ENCODE measurements at regions not wholly inside any gene's neighbourhood (a gene's known extent, or its start where the extent isn't known, plus 50 kb on each side); places are given as distances from the start of the nearest gene placed in this dataset.

DNA sequence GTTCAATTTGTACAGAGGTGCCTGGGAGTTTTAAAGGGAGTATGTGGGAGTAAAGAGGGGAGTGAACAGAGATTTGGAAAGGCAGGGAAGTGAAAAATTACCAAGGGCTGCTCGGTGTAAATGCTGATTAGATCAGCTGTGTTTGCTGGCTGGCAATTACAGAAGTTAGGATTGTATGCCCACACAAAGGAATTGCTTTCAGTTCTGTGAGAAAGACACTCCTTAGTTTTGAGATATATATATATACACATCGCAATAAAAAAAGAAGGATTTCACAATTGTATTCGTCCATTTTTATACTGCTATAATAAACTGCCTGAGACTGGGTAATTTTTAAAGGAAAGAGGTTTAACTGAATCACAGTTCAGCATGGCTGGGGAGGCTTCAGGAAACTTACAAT, 196.3 kb downstream of the SLITRK5 start:
- TF ChIP-seq, protein P1, sequence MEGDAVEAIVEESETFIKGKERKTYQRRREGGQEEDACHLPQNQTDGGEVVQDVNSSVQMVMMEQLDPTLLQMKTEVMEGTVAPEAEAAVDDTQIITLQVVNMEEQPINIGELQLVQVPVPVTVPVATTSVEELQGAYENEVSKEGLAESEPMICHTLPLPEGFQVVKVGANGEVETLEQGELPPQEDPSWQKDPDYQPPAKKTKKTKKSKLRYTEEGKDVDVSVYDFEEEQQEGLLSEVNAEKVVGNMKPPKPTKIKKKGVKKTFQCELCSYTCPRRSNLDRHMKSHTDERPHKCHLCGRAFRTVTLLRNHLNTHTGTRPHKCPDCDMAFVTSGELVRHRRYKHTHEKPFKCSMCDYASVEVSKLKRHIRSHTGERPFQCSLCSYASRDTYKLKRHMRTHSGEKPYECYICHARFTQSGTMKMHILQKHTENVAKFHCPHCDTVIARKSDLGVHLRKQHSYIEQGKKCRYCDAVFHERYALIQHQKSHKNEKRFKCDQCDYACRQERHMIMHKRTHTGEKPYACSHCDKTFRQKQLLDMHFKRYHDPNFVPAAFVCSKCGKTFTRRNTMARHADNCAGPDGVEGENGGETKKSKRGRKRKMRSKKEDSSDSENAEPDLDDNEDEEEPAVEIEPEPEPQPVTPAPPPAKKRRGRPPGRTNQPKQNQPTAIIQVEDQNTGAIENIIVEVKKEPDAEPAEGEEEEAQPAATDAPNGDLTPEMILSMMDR (IDR thresholded peaks at IDR 0.05; ENCODE audit: low read depth, low read length) = no peak
- TF ChIP-seq EZH2phosphoT487 (IDR thresholded peaks at IDR 0.05; ENCODE audit: low read depth) = no peak

Measured in OCI-LY3 (cell line).